RKO (cell line): ENCODE measurements at regions not wholly inside any gene's neighbourhood (a gene's known extent, or its start where the extent isn't known, plus 50 kb on each side); places are given as distances from the start of the nearest gene placed in this dataset.
"Not testable (repeated sequence)": the region's sequence is repeated elsewhere in the genome, so short reads cannot be mapped to it uniquely, and the experiment has no call there.

Source experiments
- DNase-seq: peaks from one replicate; pipeline ENCODE4 v3.0.0-alpha.2; 2016; ENCODE audit warnings: low spot score

GRCh38 chr6:51060262-51060762, 241.6 kb downstream of the TFAP2B start:
- no peak for DNase-seq

- no peak for DNase-seq
Observed at GRCh38 chr6:51062166-51062722, 243.6 kb downstream of the TFAP2B start.

GRCh38 chr6:51077821-51078518, 259.3 kb downstream of the TFAP2B start:
- DNase-seq: no peak

DNA sequence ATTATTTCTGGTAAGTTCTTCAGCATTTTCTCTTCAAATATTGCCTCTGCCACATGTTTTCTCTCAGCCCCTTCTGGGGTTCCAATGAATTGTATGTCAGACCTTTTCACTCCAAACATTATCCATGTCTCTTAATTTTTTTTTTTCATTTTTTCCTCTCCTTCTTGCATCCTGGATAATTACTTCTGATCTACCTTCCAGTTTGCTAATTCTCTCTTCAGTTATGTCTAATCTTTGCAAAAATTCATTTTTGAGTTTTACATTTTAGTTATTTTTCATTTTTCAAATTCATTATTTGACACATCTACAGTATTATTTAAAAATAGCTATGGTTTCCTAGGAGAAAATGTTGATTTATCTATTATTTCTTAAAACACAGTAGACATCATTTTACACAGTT, 271.7 kb downstream of the TFAP2B start:
- no peak for DNase-seq

DNA sequence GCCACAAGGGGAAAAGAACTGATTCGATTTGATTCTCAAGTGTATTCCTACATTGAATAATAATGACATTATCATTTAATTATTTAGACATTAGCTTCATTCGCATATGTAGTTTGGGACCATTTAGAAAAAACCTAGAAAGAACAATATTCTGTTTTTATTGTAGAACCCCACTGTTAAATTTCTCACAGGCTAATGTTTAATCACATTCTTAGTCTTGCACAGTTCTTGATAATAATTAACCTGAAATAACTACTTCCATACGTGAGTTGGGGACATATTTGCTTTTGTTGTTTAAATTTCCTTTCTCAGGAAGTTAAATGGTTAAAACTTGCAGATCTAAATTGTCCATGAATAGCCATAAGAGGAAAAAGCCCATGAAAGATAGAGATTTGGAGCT, 275.2 kb downstream of the TFAP2B start:
- DNase-seq: no peak

- DNase-seq: no peak
Observed at GRCh38 chr6:51094271-51094670, 275.6 kb downstream of the TFAP2B start.

- no peak for DNase-seq
Observed at GRCh38 chr6:51098246-51098645, 279.6 kb downstream of the TFAP2B start.

- DNase-seq: peak; percentile 45
Observed at GRCh38 chr6:51098791-51099190, 280.1 kb downstream of the TFAP2B start.

DNA sequence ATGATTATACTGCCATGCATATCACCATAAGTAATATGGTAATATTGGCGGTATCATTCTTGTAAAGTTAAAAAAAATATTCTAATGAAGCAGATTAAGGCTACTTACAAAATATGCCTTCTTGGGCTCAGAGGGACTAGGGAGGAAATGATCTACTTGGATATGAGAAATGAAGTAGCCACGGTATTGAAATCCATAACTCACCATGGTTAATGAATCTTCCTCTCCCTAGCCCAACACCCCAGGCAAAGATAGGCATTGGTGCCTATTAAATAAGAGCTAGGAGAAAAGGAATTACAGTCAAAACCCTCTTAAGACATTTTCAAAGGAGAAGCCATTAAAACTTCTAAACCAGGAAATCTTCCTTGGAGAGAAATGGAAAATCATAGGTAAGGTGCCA, 280.5 kb downstream of the TFAP2B start:
- DNase-seq: no peak

DNA sequence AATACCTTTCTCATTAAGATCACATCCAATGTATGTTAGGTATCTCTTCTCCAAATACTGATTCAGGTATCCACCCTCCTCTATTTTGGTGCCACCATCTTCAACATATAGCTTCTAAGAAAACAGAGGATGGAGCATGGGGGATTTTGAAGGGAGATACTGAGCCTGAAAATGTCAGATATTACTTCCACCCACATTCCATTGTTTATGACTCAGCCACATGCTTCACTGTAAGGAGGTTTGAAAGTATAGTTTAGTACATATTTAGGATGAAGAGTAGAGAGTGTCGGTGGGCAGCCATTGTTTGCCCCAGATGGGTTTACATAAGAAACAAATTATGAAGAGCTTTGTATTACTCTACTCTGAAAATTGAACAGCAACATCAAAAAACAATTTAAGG, 286.7 kb downstream of the TFAP2B start:
- no peak for DNase-seq

GRCh38 chr6:51107769-51108203, 289.1 kb downstream of the TFAP2B start:
- no peak for DNase-seq

GRCh38 chr6:51108563-51109234, 290.0 kb downstream of the TFAP2B start:
- DNase-seq: no peak

DNA sequence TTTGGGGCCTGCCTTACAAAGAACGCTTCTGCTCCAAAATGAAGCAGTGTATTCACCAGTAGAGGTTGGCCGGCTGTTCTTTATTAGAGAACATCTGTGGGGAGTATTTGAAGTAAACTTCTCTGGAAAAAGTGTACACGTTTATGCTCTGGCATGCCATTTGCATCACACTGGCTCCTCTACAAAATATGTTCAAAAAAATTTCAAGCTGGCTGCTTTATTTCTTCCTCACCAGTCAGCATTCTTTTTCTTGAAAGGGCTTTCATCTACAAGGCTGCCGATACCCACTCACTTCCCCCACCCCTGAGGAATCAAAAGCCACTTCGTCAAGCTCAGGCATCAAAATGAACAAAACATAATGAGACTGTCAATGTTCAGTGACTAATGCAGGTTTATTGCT, 294.1 kb downstream of the TFAP2B start:
- DNase-seq: no peak

- DNase-seq: no peak
Observed at GRCh38 chr6:51116723-51117122, 298.1 kb downstream of the TFAP2B start.

DNA sequence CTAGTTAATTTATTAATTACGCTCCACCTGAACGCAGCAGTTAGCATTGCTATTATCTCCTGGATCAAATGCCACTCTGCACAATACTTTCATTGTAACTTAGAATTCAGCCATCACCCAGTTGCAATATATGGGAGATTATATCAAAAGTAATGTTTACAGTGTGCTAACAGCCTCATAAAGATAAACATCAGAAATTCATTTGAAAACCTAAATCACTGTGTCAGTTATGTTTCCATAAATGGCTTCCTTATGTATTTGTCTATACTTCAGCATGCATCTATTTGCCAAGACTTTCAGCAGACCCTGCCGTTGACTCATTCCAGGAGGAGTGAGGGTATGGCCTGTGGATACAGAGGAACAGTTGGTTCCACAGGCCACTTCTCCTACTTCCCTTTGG, 300.1 kb downstream of the TFAP2B start:
- DNase-seq: no peak

- DNase-seq: no peak
Observed at GRCh38 chr6:51120016-51120415, 301.3 kb downstream of the TFAP2B start.

- not testable (repeated sequence) for DNase-seq
Observed at GRCh38 chr6:51121380-51121976, 302.8 kb downstream of the TFAP2B start.

DNA sequence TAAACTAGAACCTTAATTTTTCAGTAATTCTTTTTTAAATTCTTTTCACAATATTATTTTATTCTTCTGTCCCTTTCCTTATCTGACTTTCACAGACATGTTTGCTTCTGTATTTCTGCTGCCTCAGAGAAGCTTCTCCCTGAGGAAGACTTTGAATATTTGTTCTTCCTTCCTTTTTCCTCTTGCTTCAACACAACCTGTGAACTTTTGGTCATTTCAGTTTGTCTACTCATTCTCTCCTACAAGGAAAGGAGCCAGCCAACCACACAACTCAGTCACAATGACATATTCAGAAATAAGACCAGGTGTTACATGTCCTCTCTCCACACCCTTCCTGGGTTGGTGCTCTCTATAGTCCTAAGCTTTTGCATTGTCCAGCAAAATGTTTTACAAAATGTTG, 310.4 kb downstream of the TFAP2B start:
- no peak for DNase-seq

DNA sequence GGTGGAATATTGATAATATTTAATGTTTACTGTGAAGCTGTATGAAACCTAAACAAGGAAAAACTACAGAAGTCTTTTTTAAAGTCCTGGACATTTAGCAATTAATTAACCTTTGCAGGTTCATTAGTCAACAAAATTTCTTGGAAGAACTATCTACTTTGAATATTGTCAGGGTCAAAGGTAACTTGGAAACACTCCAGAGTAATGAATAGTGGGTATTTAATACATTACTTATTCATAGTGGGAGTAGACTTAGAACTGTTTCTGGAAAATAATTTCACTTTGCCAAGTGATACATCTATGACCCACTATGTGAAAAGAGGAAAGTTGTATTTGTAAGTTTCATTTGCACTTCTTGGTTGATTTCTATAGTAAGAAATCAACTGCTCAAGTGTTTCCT, 319.1 kb downstream of the TFAP2B start:
- DNase-seq: no peak

- DNase-seq: no peak
Observed at GRCh38 chr6:51139950-51140385, 321.3 kb downstream of the TFAP2B start.

DNA sequence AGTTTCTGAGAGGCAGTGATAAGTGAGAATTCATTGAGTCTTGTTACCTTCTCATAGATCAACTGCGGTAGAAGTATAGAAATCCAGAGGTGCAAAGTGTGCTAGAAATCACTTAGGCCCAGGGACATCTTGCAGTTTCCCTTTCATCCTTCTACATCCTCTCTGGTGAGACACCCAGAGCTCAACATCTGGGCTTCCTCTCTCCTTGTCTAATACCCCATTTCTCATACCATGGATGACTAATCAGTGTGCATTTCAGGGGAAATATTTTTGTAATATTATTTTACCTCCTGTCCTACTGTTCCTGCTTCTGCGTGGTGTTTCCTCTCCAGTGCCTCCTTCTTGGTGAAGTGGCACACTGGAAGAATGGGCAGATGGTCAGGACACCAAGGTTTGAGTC, 322.4 kb downstream of the TFAP2B start:
- DNase-seq: no peak

DNA sequence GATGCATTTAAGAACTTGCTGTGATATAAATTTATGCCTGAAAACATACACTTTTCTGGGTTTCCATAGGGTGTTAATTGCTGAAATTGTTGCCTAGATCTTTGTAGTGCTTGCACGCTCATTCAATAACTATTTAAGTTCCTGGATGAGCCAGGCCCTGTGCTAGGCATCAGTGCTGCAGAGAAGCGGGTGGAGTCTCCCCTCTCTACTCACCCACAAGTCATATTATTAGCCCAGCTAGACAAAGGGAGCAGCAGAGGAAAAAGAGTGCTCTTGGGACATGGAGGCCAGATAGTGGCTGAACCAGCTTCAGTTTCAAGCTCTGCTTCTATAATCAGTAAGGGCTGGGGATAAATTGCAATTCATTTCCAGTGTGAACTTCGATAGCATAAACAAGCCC, 329.1 kb downstream of the TFAP2B start:
- peak; percentile 6 for DNase-seq

- no peak for DNase-seq
Observed at GRCh38 chr6:51152594-51152993, 333.9 kb downstream of the TFAP2B start.
